Stomach (tissue), 8 donors: ENCODE measurements at regions not wholly inside any gene's neighbourhood (a gene's known extent, or its start where the extent isn't known, plus 50 kb on each side); places are given as distances from the start of the nearest gene placed in this dataset.

ENCODE experiments used
- DNase-seq, 2 donors: peaks; one replicate each; pipeline versions ENCODE4 v3.0.0 to v3.0.0-alpha.2; 2013 to 2019
- H3K27ac ChIP-seq, 5 donors: fragments of 200-600 bp in 4 of 5; sonication (generic) in 4 of 5; one replicate each; pipeline ENCODE4 v1.5.1; 2013 to 2019; ENCODE audit warnings: mild to moderate bottlenecking in 1 of 5, moderate library complexity in 1 of 5
- H3K27me3 ChIP-seq, 3 donors: fragments of 200-600 bp; sonication (generic); one replicate each; pipeline ENCODE4 v1.5.1; 2017 to 2019; ENCODE audit warnings: mixed run types in 1 of 3
- H3K36me3 ChIP-seq, 4 donors: fragments of 200-600 bp; sonication (generic); 1 replicate in 3 of 4; 2 replicates in 1 of 4; pipeline ENCODE4 v1.5.1; 2016 to 2019
- H3K4me1 ChIP-seq, 4 donors: fragments of 200-600 bp; sonication (generic); one replicate each; pipeline ENCODE4 v1.5.1; 2016 to 2019
- H3K4me3 ChIP-seq, 4 donors: fragments of 200-600 bp; sonication (generic) in 3 of 4; one replicate each; pipeline ENCODE4 v1.5.1; 2016 to 2019; ENCODE audit warnings: mild to moderate bottlenecking in 1 of 4
- H3K9me3 ChIP-seq, 4 donors: fragments of 200-600 bp; sonication (generic); one replicate each; pipeline ENCODE4 v1.5.1; 2016 to 2019
- CTCF ChIP-seq, 7 experiments: fragments of 450-650 bp in 4 of 7; fragments of 200-600 bp in 3 of 7; sonication (generic) in 3 of 7; IDR thresholded peaks; one replicate each; pipeline ENCODE4 v1.5.1; 2016 to 2019; ENCODE audit warnings: antibody characterized with exemption in 7 of 7, control low read depth in 2 of 7, mild to moderate bottlenecking in 1 of 7
- EP300 ChIP-seq: sonication (generic); formaldehyde crosslinking; IDR thresholded peaks from one replicate; pipeline ENCODE4 v1.6.1; 2017; ENCODE audit warnings: antibody characterized with exemption
- POLR2A ChIP-seq, 4 donors: fragments of 450-650 bp; IDR thresholded peaks; one replicate each; pipeline ENCODE4 v1.6.1; 2016; ENCODE audit warnings: antibody characterized with exemption in 4 of 4, control low read depth in 2 of 4, mild to moderate bottlenecking in 1 of 4, moderate library complexity in 1 of 4
- POLR2AphosphoS5 ChIP-seq, 3 donors: sonication (generic); formaldehyde crosslinking; IDR thresholded peaks; one replicate each; pipeline ENCODE4 v1.6.1; 2016; ENCODE audit warnings: antibody characterized with exemption in 3 of 3
- WGBS, 5 donors: extraction: QIAGEN DNeasy Blood & Tissue Kit in 3 of 5; methylation state at CpG; one replicate each; pipeline versions ENCODE4 v1.1.5 to v1.1.7; 2013 to 2018; 5-methylcytosine and 5-hydroxymethylcytosine counted together
- intact Hi-C: fragments of 100-400 bp; cut with DNase I; formaldehyde crosslinking; loops from one replicate; pipeline ENCODE4 v1.15.1; 2023; ENCODE audit warnings: low total_unique reads
- donor health status: healthy with polysubstance abuse.
- donor health status: Bipolar disorder and iron deficiency.
- donor health status: healthy.

GRCh38 chr10:64076322-64076940 lies 555.2 kb downstream of the REEP3 start:
- H3K9me3 ChIP-seq, result no peaks in the 10 kb centered on the region
- TF ChIP-seq EP300 (no peak), CTCF (IDR thresholded peaks at IDR 0.05) (no peak), POLR2AphosphoS5 (IDR thresholded peaks at IDR 0.05) (no peak), POLR2A (IDR thresholded peaks at IDR 0.05) (no peak)
- H3K27me3 ChIP-seq, result no peaks in the 10 kb centered on the region
- intact Hi-C loops, result no loop called here
- H3K27ac ChIP-seq, result no peak overlapping the region
- no peak overlapping the region for H3K4me3 ChIP-seq
- H3K4me1 ChIP-seq, result no peaks in the 10 kb centered on the region
- DNase-seq, result no peak
- no peaks in the 10 kb centered on the region for H3K36me3 ChIP-seq
- 76 to 87% (median 80%) methylated on average over 7 of the region's 7 CpGs for WGBS, 5 donors

GRCh38 chr10:64079341-64079740 lies 558.1 kb downstream of the REEP3 start:
- no peak overlapping the region for H3K27ac ChIP-seq
- no peak overlapping the region for H3K4me3 ChIP-seq
- 62 to 74% (median 70%) methylated on average over 1 of the region's 1 CpG for WGBS, 5 donors
- TF ChIP-seq POLR2A (IDR thresholded peaks at IDR 0.05) (no peak), POLR2AphosphoS5 (IDR thresholded peaks at IDR 0.05) (no peak), EP300 (no peak), CTCF (IDR thresholded peaks at IDR 0.05) (no peak)
- H3K27me3 ChIP-seq, result no peaks in the 10 kb centered on the region
- H3K4me1 ChIP-seq, result no peaks in the 10 kb centered on the region
- H3K9me3 ChIP-seq, result no peaks in the 10 kb centered on the region
- intact Hi-C loops, result no loop called here
- H3K36me3 ChIP-seq, result no peaks in the 10 kb centered on the region
- DNase-seq, result no peak

- Histone ChIP-seq H3K4me3 (no peak overlapping the region), H3K27me3 (no peaks in the 10 kb centered on the region), H3K36me3 (no peaks in the 10 kb centered on the region), H3K9me3 (no peaks in the 10 kb centered on the region), H3K27ac (no peak overlapping the region), H3K4me1 (no peaks in the 10 kb centered on the region)
- 72 to 89% (median 82%) methylated on average over 1 of the region's 1 CpG for WGBS, 5 donors
- no peak for DNase-seq
- TF ChIP-seq POLR2AphosphoS5 (IDR thresholded peaks at IDR 0.05) (no peak), POLR2A (IDR thresholded peaks at IDR 0.05) (no peak), EP300 (no peak), CTCF (IDR thresholded peaks at IDR 0.05) (no peak)
- intact Hi-C loops, result no loop called here
These were observed 558.9 kb downstream of the REEP3 start for GRCh38 chr10:64080071-64080470.

- no peak overlapping the region for H3K27ac ChIP-seq
- H3K27me3 ChIP-seq, result no peaks in the 10 kb centered on the region
- intact Hi-C loops, result no loop called here
- WGBS, 5 donors, result 49 to 64% (median 61%) methylated on average over 3 of the region's 3 CpGs
- no peaks in the 10 kb centered on the region for H3K36me3 ChIP-seq
- DNase-seq, result no peak
- H3K4me1 ChIP-seq, result no peaks in the 10 kb centered on the region
- no peak overlapping the region for H3K4me3 ChIP-seq
- no peaks in the 10 kb centered on the region for H3K9me3 ChIP-seq
- TF ChIP-seq POLR2AphosphoS5 (IDR thresholded peaks at IDR 0.05), result no peak
These were observed 560.8 kb downstream of the REEP3 start for GRCh38 chr10:64081947-64082482.

- no peaks in the 10 kb centered on the region for H3K36me3 ChIP-seq
- WGBS, 5 donors, result 67 to 85% (median 72%) methylated on average over 1 to 2 of the region's 2 CpGs
- no peak overlapping the region for H3K4me3 ChIP-seq
- H3K9me3 ChIP-seq, result no peaks in the 10 kb centered on the region
- H3K27me3 ChIP-seq, result no peaks in the 10 kb centered on the region
- TF ChIP-seq POLR2AphosphoS5 (IDR thresholded peaks at IDR 0.05) (no peak), CTCF (IDR thresholded peaks at IDR 0.05) (no peak), EP300 (no peak), POLR2A (IDR thresholded peaks at IDR 0.05) (no peak)
- H3K27ac ChIP-seq, result no peak overlapping the region
- intact Hi-C loops, result no loop called here
- H3K4me1 ChIP-seq, result no peaks in the 10 kb centered on the region
- DNase-seq, result no peak
These were observed 565.0 kb downstream of the REEP3 start for GRCh38 chr10:64086083-64086767.
